ENCODE measurements at regions not wholly inside any gene's neighbourhood (a gene's known extent, or its start where the extent isn't known, plus 50 kb on each side); places are given as distances from the start of the nearest gene placed in this dataset.

GRCh38 chr9:13588151-13589033 is 308.9 kb upstream of the MPDZ start:
- TF ChIP-seq CTCF (tag by site-specific recombination; IDR thresholded peaks at IDR 0.05) (no peak), ZNF274 (IDR thresholded peaks at IDR 0.05; ENCODE audit: low read length) (no peak), ZNF274 (tag by site-specific recombination; IDR thresholded peaks at IDR 0.05; ENCODE audit: borderline replicate concordance) (no peak), PRDM10 (tag by site-specific recombination; IDR thresholded peaks at IDR 0.05) (peak; percentile 94)

Measured in HEK293 (cell line).